MM.1S (cell line): ENCODE measurements at regions not wholly inside any gene's neighbourhood (a gene's known extent, or its start where the extent isn't known, plus 50 kb on each side); places are given as distances from the start of the nearest gene placed in this dataset.

Experiments
- CTCF ChIP-seq: fragments of 300-600 bp; sonication (generic); IDR thresholded peaks from 2 replicates; pipeline ENCODE4 v1.5.1; 2016; ENCODE audit warnings: antibody characterized with exemption, low read length, mixed read lengths
- EZH2 ChIP-seq: fragments of 300-600 bp; sonication (generic); optimal IDR thresholded peaks from 2 replicates; pipeline ENCODE3; 2017; ENCODE audit warnings: low read depth, mild to moderate bottlenecking, antibody characterized with exemption, low read length, mixed read lengths
- EZH2phosphoT487 ChIP-seq: fragments of 300-600 bp; sonication (generic); IDR thresholded peaks from 2 replicates; pipeline ENCODE4 v1.6.1; 2018; ENCODE audit warnings: antibody characterized with exemption, low read length

DNA sequence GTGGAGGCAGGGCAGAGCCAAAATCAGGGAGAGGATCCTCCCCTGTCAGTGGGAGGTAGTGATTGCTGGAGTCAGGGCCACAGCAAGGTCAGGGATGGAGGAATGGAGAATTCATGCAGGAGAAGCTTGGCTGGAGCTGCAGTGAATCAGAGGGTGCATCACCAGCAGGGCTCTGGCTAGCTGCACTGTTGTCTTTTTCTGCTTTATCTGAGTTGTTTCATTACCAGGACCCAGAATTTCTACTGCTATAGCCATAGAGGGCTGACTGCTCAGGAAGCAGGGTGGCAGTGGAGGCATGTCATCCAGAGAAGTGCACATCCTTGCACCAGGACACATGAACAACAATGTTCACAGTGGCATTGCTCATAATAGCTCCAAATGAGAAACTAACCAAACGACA, 113.5 kb upstream of the GALNT15 start:
- TF ChIP-seq CTCF (no peak), EZH2 (no peak), EZH2phosphoT487 (no peak)
